OCI-LY7 (cell line): ENCODE measurements at regions not wholly inside any gene's neighbourhood (a gene's known extent, or its start where the extent isn't known, plus 50 kb on each side); places are given as distances from the start of the nearest gene placed in this dataset.

Source experiments
- BruUV-seq: library from RNA; stranded (reverse); fragments of 400-500 nt; replicated peaks from 2 replicates; lab custom pipeline; 2021; lab: Mats Ljungman, UMichigan
- CTCF ChIA-PET: fragments of 300-600 bp; sonication (Branson Sonifier 250); formaldehyde crosslinking; loops from one replicate; lab custom pipeline; 2022; ENCODE audit warnings: antibody characterized with exemption; ENCODE audit not compliant: unreplicated experiment; lab: Charles Lee
- POLR2A ChIA-PET: fragments of 300-600 bp; sonication (Branson Sonifier 250); formaldehyde crosslinking; loops from one replicate; lab custom pipeline; 2022; ENCODE audit warnings: antibody characterized with exemption; lab: Charles Lee
- DNase-seq: peaks from one replicate; pipeline ENCODE4 v3.0.0-alpha.2; 2015; ENCODE audit warnings: low spot score
- H2AFZ ChIP-seq: fragments of 200-600 bp; sonication (generic), shearing (Covaris generic); 2 replicates; pipeline ENCODE4 v1.6.1; 2014; ENCODE audit warnings: mild to moderate bottlenecking, antibody characterized with exemption, low read length, moderate library complexity
- H3K27ac ChIP-seq: fragments of 200-600 bp; sonication (generic); 2 replicates; pipeline ENCODE4 v1.5.1; 2014; ENCODE audit warnings: mixed run types, low read depth, mild to moderate bottlenecking, moderate library complexity, low read length, inconsistent platforms; ENCODE audit not compliant: poor library complexity, severe bottlenecking
- H3K36me3 ChIP-seq: fragments of 200-600 bp; sonication (generic); 2 replicates; pipeline ENCODE4 v1.6.1; 2014; ENCODE audit warnings: mild to moderate bottlenecking, antibody characterized with exemption, low read length, moderate library complexity, mixed read lengths; ENCODE audit not compliant: insufficient read depth
- H3K4me1 ChIP-seq: fragments of 200-600 bp; sonication (generic); 2 replicates; pipeline ENCODE4 v1.5.1; 2014; ENCODE audit warnings: mild to moderate bottlenecking, low read length; ENCODE audit not compliant: insufficient read depth, poor library complexity, severe bottlenecking
- H3K4me2 ChIP-seq: fragments of 200-600 bp; sonication (generic); 2 replicates; pipeline ENCODE4 v1.6.1; 2014; ENCODE audit warnings: mild to moderate bottlenecking, low read length
- H3K4me3 ChIP-seq: fragments of 200-600 bp; sonication (generic); 2 replicates; pipeline ENCODE4 v1.5.1; 2014; ENCODE audit warnings: mild to moderate bottlenecking, low read depth, low read length; ENCODE audit not compliant: poor library complexity, severe bottlenecking
- H3K79me2 ChIP-seq: fragments of 200-600 bp; sonication (generic); 2 replicates; pipeline ENCODE4 v1.6.1; 2016; ENCODE audit warnings: low read depth, mild to moderate bottlenecking, low read length, moderate library complexity, mixed read lengths; ENCODE audit not compliant: insufficient read depth
- H3K9me2 ChIP-seq: fragments of 200-600 bp; sonication (generic); 2 replicates; pipeline ENCODE4 v1.6.1; 2016; ENCODE audit warnings: mild to moderate bottlenecking, low read length, mixed read lengths; ENCODE audit not compliant: insufficient read depth
- H3K9me3 ChIP-seq: fragments of 200-600 bp; sonication (generic); 2 replicates; pipeline ENCODE4 v1.6.1; 2014; ENCODE audit warnings: mild to moderate bottlenecking, mixed run types, low read length, mixed read lengths
- H4K20me1 ChIP-seq: fragments of 200-600 bp; sonication (generic); 2 replicates; pipeline ENCODE4 v1.6.1; 2014; ENCODE audit warnings: mild to moderate bottlenecking, antibody characterized with exemption, low read length, moderate library complexity, mixed read lengths; ENCODE audit not compliant: insufficient read depth
- CTCF ChIP-seq: fragments of 200-600 bp; sonication (generic); conservative IDR thresholded peaks from 2 replicates; pipeline ENCODE4 v1.5.1; 2014; ENCODE audit warnings: mild to moderate bottlenecking, antibody characterized with exemption, low read length, moderate library complexity, mixed read lengths
- EZH2phosphoT487 ChIP-seq: fragments of 200-600 bp; sonication (generic); IDR thresholded peaks from 2 replicates; pipeline ENCODE4 v1.6.1; 2018; ENCODE audit warnings: low read depth, borderline replicate concordance, mild to moderate bottlenecking, mixed run types, antibody characterized with exemption, low read length, moderate library complexity, mixed read lengths
- intact Hi-C: fragments of 100-400 bp; cut with micrococcal nuclease; formaldehyde crosslinking; loops from one replicate; pipeline ENCODE4 v1.10.0; 2022; ENCODE audit not compliant: unreplicated experiment

- ChIA-PET CTCF (no interaction called here), POLR2A (no interaction called here)
- H3K4me3 ChIP-seq, result no peak overlapping the region
- no peak for DNase-seq
- no peak overlapping the region for H3K27ac ChIP-seq
- H3K36me3 ChIP-seq, result no peaks in the 10 kb centered on the region
- TF ChIP-seq EZH2phosphoT487, result no peak
- no peak for TF ChIP-seq CTCF
- no TSS peak for BruUV-seq
- H3K79me2 ChIP-seq, result no peaks in the 10 kb centered on the region
- H3K4me2 ChIP-seq, result no peak overlapping the region
- intact Hi-C loops, result no loop called here
- no peak overlapping the region for H2AFZ ChIP-seq
- H3K4me1 ChIP-seq, result no peaks in the 10 kb centered on the region
- no peaks in the 10 kb centered on the region for H4K20me1 ChIP-seq
- no peaks in the 10 kb centered on the region for H3K9me3 ChIP-seq
- H3K9me2 ChIP-seq, result no peaks in the 10 kb centered on the region
Measured at GRCh38 chr15:29352402-29352801, 82.8 kb upstream of the NSMCE3 start.

GRCh38 chr15:29349196-29349595, 79.6 kb upstream of the NSMCE3 start:
- Histone ChIP-seq H3K4me2 (no peak overlapping the region), H2AFZ (no peak overlapping the region), H3K4me3 (no peak overlapping the region), H3K4me1 (no peaks in the 10 kb centered on the region), H3K36me3 (no peaks in the 10 kb centered on the region), H3K27ac (no peak overlapping the region), H3K9me3 (no peaks in the 10 kb centered on the region), H3K79me2 (no peaks in the 10 kb centered on the region), H4K20me1 (no peaks in the 10 kb centered on the region), H3K9me2 (no peaks in the 10 kb centered on the region)
- TF ChIP-seq EZH2phosphoT487, result no peak
- TF ChIP-seq CTCF, result no peak
- intact Hi-C loops, result no loop called here
- BruUV-seq, result no TSS peak
- ChIA-PET POLR2A (interaction anchor here (0.6 kb wide), 1 partner anchor 48 kb away, joined by 4 read pairs; no protein-coding TSS in a partner anchor), CTCF (no interaction called here)
- no peak for DNase-seq

GRCh38 chr15:29348336-29348914, 78.8 kb upstream of the NSMCE3 start:
- Histone ChIP-seq H3K9me3 (no peaks in the 10 kb centered on the region), H3K79me2 (no peaks in the 10 kb centered on the region), H3K9me2 (no peaks in the 10 kb centered on the region), H4K20me1 (no peaks in the 10 kb centered on the region), H2AFZ (no peak overlapping the region), H3K4me1 (no peaks in the 10 kb centered on the region), H3K36me3 (no peaks in the 10 kb centered on the region), H3K4me2 (no peak overlapping the region), H3K4me3 (no peak overlapping the region), H3K27ac (no peak overlapping the region)
- BruUV-seq, result no TSS peak
- POLR2A ChIA-PET, result no interaction called here
- intact Hi-C loops, result no loop called here
- CTCF ChIA-PET, result no interaction called here
- TF ChIP-seq EZH2phosphoT487 (no peak), CTCF (no peak)
- no peak for DNase-seq
